HFFc6 (cell line): ENCODE measurements at regions not wholly inside any gene's neighbourhood (a gene's known extent, or its start where the extent isn't known, plus 50 kb on each side); places are given as distances from the start of the nearest gene placed in this dataset.

Experiments used
- DNase-seq: peaks from one replicate; pipeline ENCODE4 v3.0.0-alpha.2; 2018
- H3K27ac Mint-ChIP-seq: 2 replicates; pipeline ENCODE4 v1.8.0; 2020; ENCODE audit warnings: mild to moderate bottlenecking, mixed read lengths
- H3K27me3 Mint-ChIP-seq: 2 replicates; pipeline ENCODE4 v1.8.0; 2021; ENCODE audit warnings: mild to moderate bottlenecking, moderate library complexity, mixed read lengths; ENCODE audit not compliant: insufficient read depth
- H3K36me3 Mint-ChIP-seq: 2 replicates; pipeline ENCODE4 v1.8.0; 2021; ENCODE audit warnings: low read depth, mixed read lengths
- H3K4me1 Mint-ChIP-seq: 2 replicates; pipeline ENCODE4 v1.8.0; 2020; ENCODE audit warnings: low read depth, mixed read lengths
- H3K4me3 Mint-ChIP-seq: 2 replicates; pipeline ENCODE4 v1.8.0; 2020; ENCODE audit warnings: mild to moderate bottlenecking, moderate library complexity, mixed read lengths
- H3K9me3 Mint-ChIP-seq: 2 replicates; pipeline ENCODE4 v1.8.0; 2020; ENCODE audit warnings: mild to moderate bottlenecking, mixed read lengths
- TF ChIP-seq, protein P1 (sequence below): fragments of 200-600 bp; sonication (generic); IDR thresholded peaks from 2 replicates; pipeline ENCODE4 v1.5.0; 2021; ENCODE audit warnings: antibody characterized with exemption, mild to moderate bottlenecking

DNA sequence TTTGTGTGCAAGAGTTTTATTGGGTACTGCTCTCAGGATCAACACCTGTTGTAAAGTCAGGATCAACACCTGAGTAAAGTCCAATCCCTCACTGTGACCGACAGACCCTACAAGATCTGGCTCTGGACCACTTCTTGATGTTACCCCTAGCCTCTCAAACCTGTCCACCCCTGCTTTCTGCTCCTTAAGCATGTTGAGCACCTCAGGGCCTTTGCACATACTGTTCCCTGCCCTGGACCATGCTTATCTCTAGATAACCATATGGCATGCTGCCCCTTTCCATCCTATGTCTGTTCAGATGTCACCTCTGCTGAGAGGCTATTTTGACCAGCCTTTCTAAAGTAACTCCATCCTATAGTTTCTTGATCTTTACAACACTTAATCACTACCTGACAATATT lies 269.6 kb downstream of the SMARCA2 start:
- Mint-ChIP-seq H3K4me1 (no peaks in the 10 kb centered on the region), H3K36me3 (no peaks in the 10 kb centered on the region), H3K9me3 (no peaks in the 10 kb centered on the region), H3K27me3 (peaks cover 9% of the 10 kb centered on the region), H3K27ac (no peak overlapping the region), H3K4me3 (no peak overlapping the region)
- TF ChIP-seq, protein P1, sequence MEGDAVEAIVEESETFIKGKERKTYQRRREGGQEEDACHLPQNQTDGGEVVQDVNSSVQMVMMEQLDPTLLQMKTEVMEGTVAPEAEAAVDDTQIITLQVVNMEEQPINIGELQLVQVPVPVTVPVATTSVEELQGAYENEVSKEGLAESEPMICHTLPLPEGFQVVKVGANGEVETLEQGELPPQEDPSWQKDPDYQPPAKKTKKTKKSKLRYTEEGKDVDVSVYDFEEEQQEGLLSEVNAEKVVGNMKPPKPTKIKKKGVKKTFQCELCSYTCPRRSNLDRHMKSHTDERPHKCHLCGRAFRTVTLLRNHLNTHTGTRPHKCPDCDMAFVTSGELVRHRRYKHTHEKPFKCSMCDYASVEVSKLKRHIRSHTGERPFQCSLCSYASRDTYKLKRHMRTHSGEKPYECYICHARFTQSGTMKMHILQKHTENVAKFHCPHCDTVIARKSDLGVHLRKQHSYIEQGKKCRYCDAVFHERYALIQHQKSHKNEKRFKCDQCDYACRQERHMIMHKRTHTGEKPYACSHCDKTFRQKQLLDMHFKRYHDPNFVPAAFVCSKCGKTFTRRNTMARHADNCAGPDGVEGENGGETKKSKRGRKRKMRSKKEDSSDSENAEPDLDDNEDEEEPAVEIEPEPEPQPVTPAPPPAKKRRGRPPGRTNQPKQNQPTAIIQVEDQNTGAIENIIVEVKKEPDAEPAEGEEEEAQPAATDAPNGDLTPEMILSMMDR: no peak
- DNase-seq: no peak

DNA sequence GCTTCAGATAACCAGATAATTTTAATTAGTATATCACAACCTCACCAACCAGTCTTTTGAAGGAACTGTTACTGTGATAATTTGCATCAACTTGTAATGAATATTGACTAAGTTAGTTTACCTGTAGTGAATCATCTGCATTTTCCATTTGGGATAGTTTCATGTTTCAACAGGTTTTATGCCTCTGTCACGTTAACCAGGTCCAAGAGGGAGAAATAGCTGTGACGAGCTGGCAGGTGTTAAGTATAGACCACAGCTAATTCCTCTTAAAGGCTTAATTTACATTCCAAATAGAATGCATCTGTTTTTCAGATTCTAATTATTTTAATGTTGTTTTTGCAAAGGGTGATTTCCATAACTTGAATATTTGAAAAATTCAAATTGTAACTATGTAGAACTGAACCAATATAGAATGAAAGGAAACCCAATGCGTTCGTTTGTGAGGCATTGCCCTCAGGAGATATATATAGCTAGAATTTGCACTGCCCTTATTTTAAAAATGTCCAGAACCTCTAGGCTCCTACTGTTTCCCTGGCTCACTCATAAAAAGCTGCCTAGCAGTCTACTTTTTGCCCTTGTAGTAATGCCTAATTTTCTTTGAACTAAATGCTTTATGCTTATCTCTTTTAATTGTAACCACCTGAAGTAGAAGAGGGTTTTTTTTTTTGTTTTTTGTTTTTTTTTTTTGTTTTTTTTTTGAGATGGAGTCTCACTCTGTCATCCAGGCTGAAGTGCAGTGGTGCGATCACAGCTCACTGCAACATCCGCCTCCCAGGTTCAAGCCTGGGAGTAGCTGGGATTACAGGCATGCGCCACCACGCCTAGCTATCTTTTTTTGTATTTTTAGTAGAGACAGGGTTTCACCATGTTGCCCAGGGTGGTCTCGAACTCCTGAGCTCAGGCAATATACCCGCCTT lies 270.5 kb downstream of the SMARCA2 start:
- H3K4me3 Mint-ChIP-seq: no peak overlapping the region
- TF ChIP-seq, protein P1: no peak
- no peak overlapping the region for H3K27ac Mint-ChIP-seq

DNA sequence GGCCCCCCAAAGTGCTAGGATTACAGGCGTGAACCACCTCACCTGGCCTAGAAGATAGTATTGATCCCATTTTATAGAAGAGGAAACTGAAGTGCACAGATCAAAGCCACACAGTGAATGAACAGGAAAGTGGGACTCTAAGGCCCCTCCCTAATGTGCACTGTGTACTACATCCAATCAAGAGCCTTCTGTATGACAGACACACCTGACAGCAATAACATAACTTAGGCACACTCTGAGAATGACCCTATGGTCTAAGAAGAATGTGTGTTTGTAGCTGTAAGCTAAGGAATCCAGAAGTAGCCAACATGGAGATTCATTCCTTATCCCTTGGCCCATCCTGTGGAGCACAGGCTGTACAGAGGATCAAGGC lies 271.2 kb downstream of the SMARCA2 start:
- Mint-ChIP-seq H3K36me3 (no peaks in the 10 kb centered on the region), H3K4me3 (no peak overlapping the region), H3K9me3 (no peaks in the 10 kb centered on the region), H3K27ac (no peak overlapping the region), H3K27me3 (peaks cover 9% of the 10 kb centered on the region), H3K4me1 (no peaks in the 10 kb centered on the region)
- TF ChIP-seq, protein P1: no peak
- no peak for DNase-seq

More for the DNA sequence above, 270.5 kb downstream of the SMARCA2 start:
- DNase-seq: no peak
- peaks cover 9% of the 10 kb centered on the region for H3K27me3 Mint-ChIP-seq
- no peaks in the 10 kb centered on the region for H3K9me3 Mint-ChIP-seq
- H3K4me1 Mint-ChIP-seq: no peaks in the 10 kb centered on the region
- no peaks in the 10 kb centered on the region for H3K36me3 Mint-ChIP-seq

- Mint-ChIP-seq H3K4me1 (no peaks in the 10 kb centered on the region), H3K27me3 (peaks cover 9% of the 10 kb centered on the region), H3K4me3 (no peak overlapping the region), H3K27ac (no peak overlapping the region), H3K36me3 (no peaks in the 10 kb centered on the region), H3K9me3 (no peaks in the 10 kb centered on the region)
- TF ChIP-seq, protein P1: no peak
- DNase-seq: no peak
These were observed 271.8 kb downstream of the SMARCA2 start for GRCh38 chr9:2286825-2287455.

DNA sequence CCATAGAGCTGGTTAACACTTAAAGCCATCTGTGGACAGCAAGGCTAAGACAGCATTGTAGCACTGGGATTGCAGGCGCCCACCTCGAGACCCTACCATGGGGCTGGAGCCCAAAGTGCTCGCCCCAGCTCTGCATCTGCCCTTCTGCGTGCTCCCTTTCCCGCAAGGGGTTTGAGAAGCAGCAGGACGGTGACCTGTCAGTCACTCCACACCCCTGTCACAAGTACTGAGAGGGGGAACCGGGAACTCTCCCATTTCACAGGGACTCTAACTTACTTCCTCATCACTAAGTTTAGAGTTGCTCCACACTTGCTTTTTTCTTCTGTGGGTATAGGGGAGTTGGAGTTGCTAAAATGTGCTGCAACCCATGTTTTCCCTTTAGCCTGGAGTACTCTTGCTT lies 273.2 kb downstream of the SMARCA2 start:
- H3K4me1 Mint-ChIP-seq: no peaks in the 10 kb centered on the region
- H3K36me3 Mint-ChIP-seq: no peaks in the 10 kb centered on the region
- no peak overlapping the region for H3K27ac Mint-ChIP-seq
- H3K9me3 Mint-ChIP-seq: no peaks in the 10 kb centered on the region
- no peak for DNase-seq
- TF ChIP-seq, protein P1: no peak
- peaks cover 12% of the 10 kb centered on the region for H3K27me3 Mint-ChIP-seq
- H3K4me3 Mint-ChIP-seq: no peak overlapping the region
